HepG2 (cell line): ENCODE measurements at regions not wholly inside any gene's neighbourhood (a gene's known extent, or its start where the extent isn't known, plus 50 kb on each side); places are given as distances from the start of the nearest gene placed in this dataset.

Source experiments
- ARNT2 ChIP-seq: sonication (generic); formaldehyde crosslinking; IDR thresholded peaks from 2 replicates; pipeline ENCODE4 v1.8.0; 2022; ENCODE audit warnings: mild to moderate bottlenecking, low read depth, missing genetic modification reagents, moderate library complexity
- CENPBD1 ChIP-seq: sonication (generic); formaldehyde crosslinking; IDR thresholded peaks from 2 replicates; pipeline ENCODE4 v1.8.0; 2022; ENCODE audit warnings: missing genetic modification reagents, low read depth, mild to moderate bottlenecking, borderline replicate concordance
- DMTF1 ChIP-seq: sonication (generic); formaldehyde crosslinking; IDR thresholded peaks from 2 replicates; pipeline ENCODE4 v1.4.0; 2020; ENCODE audit warnings: mild to moderate bottlenecking, missing genetic modification reagents
- DZIP1 ChIP-seq: sonication (generic); formaldehyde crosslinking; IDR thresholded peaks from 2 replicates; pipeline ENCODE4 v1.5.0; 2020; ENCODE audit warnings: mild to moderate bottlenecking, missing genetic modification reagents
- HHEX ChIP-seq: IDR thresholded peaks from 2 replicates; pipeline ENCODE4 v1.6.1; 2016; ENCODE audit warnings: control low read depth
- NFIC ChIP-seq: IDR thresholded peaks from 2 replicates; pipeline ENCODE4 v1.6.1; 2012; ENCODE audit warnings: mild to moderate bottlenecking, low read length, inconsistent platforms
- TEAD2 ChIP-seq: sonication (generic); formaldehyde crosslinking; IDR thresholded peaks from 2 replicates; pipeline ENCODE4 v1.9.0; 2021; ENCODE audit warnings: missing genetic modification reagents
- ZNF367 ChIP-seq: sonication (generic); formaldehyde crosslinking; IDR thresholded peaks from 2 replicates; pipeline ENCODE4 v1.4.0; 2020; ENCODE audit warnings: missing genetic modification reagents, borderline replicate concordance
- ZNF7 ChIP-seq: IDR thresholded peaks from 2 replicates; pipeline ENCODE4 v1.6.1; 2016; ENCODE audit warnings: missing biosample characterization, missing genetic modification reagents
- ZNF75D ChIP-seq: sonication (generic); formaldehyde crosslinking; IDR thresholded peaks from 2 replicates; pipeline ENCODE4 v1.8.1; 2023; ENCODE audit warnings: missing genetic modification reagents, mild to moderate bottlenecking, borderline replicate concordance

- no peak for TF ChIP-seq DMTF1 (CRISPR knock-in tag)
- no peak for TF ChIP-seq ZNF75D (CRISPR knock-in tag)
- no peak for TF ChIP-seq TEAD2 (CRISPR knock-in tag)
- TF ChIP-seq NFIC, result no peak
- no peak for TF ChIP-seq HHEX (CRISPR knock-in tag)
- TF ChIP-seq ARNT2, result no peak
- no peak for TF ChIP-seq DZIP1 (CRISPR knock-in tag)
- TF ChIP-seq CENPBD1 (CRISPR knock-in tag), result no peak
- TF ChIP-seq ZNF367 (CRISPR knock-in tag), result no peak
- TF ChIP-seq ZNF7 (CRISPR knock-in tag), result no peak
Observed at GRCh38 chr15:69908060-69908459, 189.7 kb downstream of the TLE3 start (continued).
